Endodermal cell (in vitro differentiated cells): ENCODE measurements at regions not wholly inside any gene's neighbourhood (a gene's known extent, or its start where the extent isn't known, plus 50 kb on each side); places are given as distances from the start of the nearest gene placed in this dataset.

Experiments used
- DNase-seq: peaks from one replicate; pipeline ENCODE4 v3.0.0-alpha.2; 2017
- H3K27ac ChIP-seq: 2 replicates; pipeline ENCODE4 v1.5.1; 2013; ENCODE audit warnings: mild to moderate bottlenecking, low read depth, low read length, moderate library complexity
- H3K27me3 ChIP-seq: 2 replicates; pipeline ENCODE4 v1.6.1; 2013; ENCODE audit warnings: mild to moderate bottlenecking, low read length, moderate library complexity; ENCODE audit not compliant: insufficient read depth, control insufficient read depth, poor library complexity, severe bottlenecking
- H3K36me3 ChIP-seq: 2 replicates; pipeline ENCODE4 v1.7.0; 2013; ENCODE audit warnings: mild to moderate bottlenecking, low read length, moderate library complexity; ENCODE audit not compliant: control insufficient read depth, insufficient read depth
- H3K4me1 ChIP-seq: one replicate; pipeline ENCODE4 v1.7.0; 2013; ENCODE audit warnings: low read length; ENCODE audit not compliant: control insufficient read depth, insufficient read depth
- H3K4me3 ChIP-seq: 2 replicates; pipeline ENCODE4 v1.5.1; 2013; ENCODE audit warnings: mild to moderate bottlenecking, low read length, moderate library complexity
- H3K9ac ChIP-seq: 2 replicates; pipeline ENCODE4 v1.6.1; 2013; ENCODE audit warnings: mild to moderate bottlenecking, low read length, moderate library complexity; ENCODE audit not compliant: poor library complexity, severe bottlenecking; ENCODE audit errors: extremely low read depth
- H3K9me3 ChIP-seq: 2 replicates; pipeline ENCODE4 v1.6.1; 2013; ENCODE audit warnings: mild to moderate bottlenecking, low read length, moderate library complexity; ENCODE audit not compliant: control insufficient read depth
- H3K27ac Mint-ChIP-seq: 2 replicates; pipeline ENCODE4 v1.8.0; 2020; ENCODE audit warnings: mixed read lengths
- H3K27me3 Mint-ChIP-seq: 2 replicates; pipeline ENCODE4 v1.8.0; 2021; ENCODE audit warnings: mild to moderate bottlenecking, mixed read lengths; ENCODE audit not compliant: insufficient read depth
- H3K36me3 Mint-ChIP-seq: 2 replicates; pipeline ENCODE4 v1.8.0; 2020; ENCODE audit warnings: low read depth, mixed read lengths
- H3K4me1 Mint-ChIP-seq: 2 replicates; pipeline ENCODE4 v1.8.0; 2020; ENCODE audit warnings: mixed read lengths
- H3K4me3 Mint-ChIP-seq: 2 replicates; pipeline ENCODE4 v1.8.0; 2020; ENCODE audit warnings: mild to moderate bottlenecking, moderate library complexity, mixed read lengths
- H3K9me3 Mint-ChIP-seq: 2 replicates; pipeline ENCODE4 v1.8.0; 2020; ENCODE audit warnings: mild to moderate bottlenecking, mixed read lengths
- CTCF ChIP-seq: fragments of 200-600 bp; sonication (generic); conservative IDR thresholded peaks from 2 replicates; pipeline ENCODE4 v1.5.0; 2021; ENCODE audit warnings: antibody characterized with exemption, mild to moderate bottlenecking
- WGBS, 2 experiments: methylation state at CpG; one replicate each; pipeline versions ENCODE4 v1.1.5 to v1.1.7; 2013; ENCODE audit warnings: missing lambda C conversion rate in 2 of 2, mixed read lengths in 1 of 2; ENCODE audit not compliant: insufficient coverage in 1 of 2, insufficient read length in 1 of 2; 5-methylcytosine and 5-hydroxymethylcytosine counted together

- no peaks in the 10 kb centered on the region for H3K27me3 Mint-ChIP-seq
- Histone ChIP-seq H3K27me3 (no peaks in the 10 kb centered on the region), H3K9me3 (no peaks in the 10 kb centered on the region), H3K4me3 (no peak overlapping the region), H3K9ac (no peak overlapping the region), H3K4me1 (peaks cover 6% of the 10 kb centered on the region), H3K36me3 (no peaks in the 10 kb centered on the region), H3K27ac (no peak overlapping the region)
- WGBS, 2 experiments = 50 to 78% methylated on average over 4 to 8 of the region's 8 CpGs
- DNase-seq = no peak
- H3K9me3 Mint-ChIP-seq = peaks cover 10% of the 10 kb centered on the region
- no peak overlapping the region for H3K4me3 Mint-ChIP-seq
- TF ChIP-seq CTCF = no peak
- H3K27ac Mint-ChIP-seq = no peak overlapping the region
- no peaks in the 10 kb centered on the region for H3K36me3 Mint-ChIP-seq
- peaks cover 10% of the 10 kb centered on the region for H3K4me1 Mint-ChIP-seq
These were observed 199.7 kb downstream of the ARRDC4 start for GRCh38 chr15:98160236-98160635.

DNA sequence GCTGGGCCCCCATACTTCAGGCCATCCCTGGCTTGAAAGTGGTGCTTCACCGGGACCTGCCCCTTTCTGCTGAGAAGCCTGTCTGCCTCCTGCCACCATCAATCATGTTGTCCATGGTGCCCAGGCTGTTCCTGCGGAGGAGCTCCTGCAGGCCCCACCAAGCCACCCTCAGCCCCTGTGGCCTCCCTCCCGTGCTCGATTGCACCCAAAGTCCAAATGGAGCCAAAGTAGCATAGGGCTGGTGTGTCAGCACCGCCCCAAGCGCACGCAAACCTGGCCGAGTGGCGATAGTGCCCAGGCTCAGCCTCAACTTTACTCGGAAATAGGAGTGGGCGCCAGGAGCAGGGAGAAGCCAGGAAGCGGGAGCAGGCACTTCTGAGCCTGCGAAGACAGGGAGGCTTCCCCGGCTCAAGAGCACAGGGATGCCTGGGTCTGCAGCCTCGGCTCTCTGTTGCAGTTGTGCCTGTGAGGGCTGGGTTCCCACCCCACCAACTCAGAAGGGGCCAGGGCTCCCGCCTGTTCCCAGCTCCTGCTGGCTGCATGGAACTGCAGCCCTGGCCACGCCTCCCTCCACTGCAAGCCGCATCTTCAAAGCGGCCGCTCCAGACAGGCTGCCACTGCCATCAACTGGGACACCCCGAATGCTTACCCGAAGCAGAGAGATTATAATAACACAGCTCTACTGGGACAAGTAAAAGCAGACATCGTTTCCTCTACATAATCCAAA lies 203.0 kb downstream of the ARRDC4 start:
- Histone ChIP-seq H3K9ac (no peak overlapping the region), H3K4me3 (no peak overlapping the region), H3K4me1 (no peaks in the 10 kb centered on the region), H3K27me3 (no peaks in the 10 kb centered on the region), H3K9me3 (no peaks in the 10 kb centered on the region), H3K27ac (no peak overlapping the region), H3K36me3 (no peaks in the 10 kb centered on the region)
- DNase-seq = no peak
- WGBS, 2 experiments = 94 to 95% methylated on average over 14 to 23 of the region's 23 CpGs
- H3K27me3 Mint-ChIP-seq = no peaks in the 10 kb centered on the region
- no peak for TF ChIP-seq CTCF
- H3K36me3 Mint-ChIP-seq = no peaks in the 10 kb centered on the region
- H3K9me3 Mint-ChIP-seq = peaks cover 10% of the 10 kb centered on the region
- H3K4me1 Mint-ChIP-seq = no peaks in the 10 kb centered on the region
- H3K4me3 Mint-ChIP-seq = no peak overlapping the region
- H3K27ac Mint-ChIP-seq = no peak overlapping the region

DNA sequence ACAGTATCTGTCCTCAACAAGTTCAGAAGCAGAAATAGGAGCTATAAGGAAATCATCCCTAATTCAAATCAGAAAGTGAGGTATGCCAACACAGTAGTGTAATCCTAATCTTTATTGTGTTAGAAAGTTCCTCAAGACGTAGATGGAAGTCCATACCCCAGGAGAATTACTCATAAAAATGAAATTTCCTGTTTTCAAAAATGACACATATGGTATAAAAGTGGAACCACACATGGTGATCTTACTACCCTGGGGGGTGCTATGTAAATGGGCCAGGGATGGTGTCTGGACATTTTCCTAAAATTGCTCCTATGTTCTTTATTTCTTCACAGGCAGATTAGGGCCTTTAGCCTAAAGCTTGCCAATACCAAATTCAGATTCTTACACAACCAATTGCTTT lies 204.1 kb downstream of the ARRDC4 start:
- TF ChIP-seq CTCF = no peak
- Histone ChIP-seq H3K4me1 (no peaks in the 10 kb centered on the region), H3K9me3 (no peaks in the 10 kb centered on the region), H3K4me3 (no peak overlapping the region), H3K27me3 (no peaks in the 10 kb centered on the region), H3K36me3 (no peaks in the 10 kb centered on the region), H3K9ac (no peak overlapping the region), H3K27ac (no peak overlapping the region)
- H3K36me3 Mint-ChIP-seq = no peaks in the 10 kb centered on the region
- H3K27me3 Mint-ChIP-seq = no peaks in the 10 kb centered on the region
- H3K27ac Mint-ChIP-seq = no peak overlapping the region
- no peak overlapping the region for H3K4me3 Mint-ChIP-seq
- 67% methylated on average over 1 of the region's 1 CpG; no CpG with 5 or more reads in 1 of the 2 experiments for WGBS, 2 experiments
- H3K4me1 Mint-ChIP-seq = no peaks in the 10 kb centered on the region
- H3K9me3 Mint-ChIP-seq = peaks cover 10% of the 10 kb centered on the region
- no peak for DNase-seq
